Small intestine (tissue), 7 donors: ENCODE measurements at regions not wholly inside any gene's neighbourhood (a gene's known extent, or its start where the extent isn't known, plus 50 kb on each side); places are given as distances from the start of the nearest gene placed in this dataset.
"Not testable (repeated sequence)": the region's sequence is repeated elsewhere in the genome, so short reads cannot be mapped to it uniquely, and the experiment has no call there.

ENCODE experiments used
- DNase-seq, 2 donors: peaks; one replicate each; pipeline versions ENCODE4 v3.0.0 to v3.0.0-alpha.2; 2013
- FAIRE-seq: peaks from 2 replicates; lab custom pipeline; 2012; peaks lifted over from hg19 to GRCh38; lab: Jason Lieb, UNC
- H3K27ac ChIP-seq, 3 donors: one replicate each; pipeline ENCODE4 v1.5.1; 2013; ENCODE audit warnings: low read length in 2 of 3, mild to moderate bottlenecking in 2 of 3, control low read depth in 1 of 3, inconsistent platforms in 1 of 3, low read depth in 1 of 3, moderate library complexity in 1 of 3
- H3K27me3 ChIP-seq, 3 donors: one replicate each; pipeline ENCODE4 v1.6.1; 2013; ENCODE audit warnings: low read length in 3 of 3, inconsistent platforms in 1 of 3; ENCODE audit not compliant: control insufficient read depth in 3 of 3, insufficient read depth in 3 of 3
- H3K36me3 ChIP-seq, 3 donors: one replicate each; pipeline ENCODE4 v1.6.1; 2013; ENCODE audit warnings: low read length in 3 of 3, inconsistent platforms in 1 of 3, low read depth in 1 of 3, mild to moderate bottlenecking in 1 of 3, moderate library complexity in 1 of 3; ENCODE audit not compliant: control insufficient read depth in 3 of 3, insufficient read depth in 2 of 3
- H3K4me1 ChIP-seq, 3 donors: one replicate each; pipeline ENCODE4 v1.6.1; 2013; ENCODE audit warnings: low read length in 2 of 3, inconsistent platforms in 1 of 3, low read depth in 1 of 3, mild to moderate bottlenecking in 1 of 3, moderate library complexity in 1 of 3; ENCODE audit not compliant: control insufficient read depth in 3 of 3, insufficient read depth in 2 of 3
- H3K4me3 ChIP-seq, 3 donors: one replicate each; pipeline ENCODE4 v1.5.1; 2013; ENCODE audit warnings: low read length in 3 of 3, control low read depth in 1 of 3, inconsistent platforms in 1 of 3, low read depth in 1 of 3, mild to moderate bottlenecking in 1 of 3, moderate library complexity in 1 of 3
- H3K9me3 ChIP-seq, 2 donors: one replicate each; pipeline ENCODE4 v1.6.1; 2013; ENCODE audit warnings: low read depth in 1 of 2, low read length in 1 of 2; ENCODE audit not compliant: control insufficient read depth in 2 of 2, insufficient read depth in 1 of 2
- WGBS, 3 donors: extraction: QIAGEN DNeasy Blood & Tissue Kit; methylation state at CpG; one replicate each; pipeline ENCODE4 v1.1.7; 2013; 5-methylcytosine and 5-hydroxymethylcytosine counted together
- donor health status: healthy with polysubstance abuse.
- donor health status: control.
- donor health status: control.
- donor health status: Bipolar disorder and iron deficiency.
- donor health status: healthy.

DNA sequence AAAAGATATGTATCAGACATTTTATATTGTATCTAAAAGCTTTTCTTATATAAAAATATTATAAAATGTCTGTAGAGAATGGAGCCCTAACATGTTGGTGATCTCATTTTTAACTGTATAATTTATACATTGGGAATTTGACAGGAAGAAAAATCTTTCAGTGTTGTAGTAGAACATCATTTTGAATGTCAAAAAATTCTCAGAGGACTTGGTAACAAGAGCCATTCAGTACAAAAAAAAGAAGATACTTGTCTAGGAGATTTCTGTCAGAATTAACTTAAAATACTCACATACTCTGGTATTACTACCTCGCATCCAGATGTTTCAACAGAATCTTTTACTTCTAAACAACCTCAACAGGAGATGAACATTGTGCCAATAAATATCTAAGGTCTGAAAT is 1277.9 kb downstream of the ROBO2 start:
- Histone ChIP-seq H3K36me3 (no peaks in the 10 kb centered on the region), H3K4me3 (no peak overlapping the region), H3K4me1 (no peaks in the 10 kb centered on the region), H3K27me3 (no peaks in the 10 kb centered on the region), H3K9me3 (no peaks in the 10 kb centered on the region), H3K27ac (no peak overlapping the region)
- WGBS, 3 donors, result 73 to 88% (median 79%) methylated on average over 1 of the region's 1 CpG
- DNase-seq, result no peak
- FAIRE-seq, result no peak

- FAIRE-seq, result no peak
- Histone ChIP-seq H3K4me3 (no peak overlapping the region), H3K9me3 (no peaks in the 10 kb centered on the region), H3K36me3 (no peaks in the 10 kb centered on the region), H3K4me1 (no peaks in the 10 kb centered on the region), H3K27me3 (no peaks in the 10 kb centered on the region), H3K27ac (no peak overlapping the region)
- WGBS, 3 donors, result 65 to 87% (median 86%) methylated on average over 2 of the region's 2 CpGs
- DNase-seq, result no peak
Measured at GRCh38 chr3:78322780-78323179, 1282.9 kb downstream of the ROBO2 start.

GRCh38 chr3:78337801-78338211 is 1297.9 kb downstream of the ROBO2 start:
- H3K4me3 ChIP-seq, result no peak overlapping the region
- WGBS, 3 donors, result 43 to 56% (median 50%) methylated on average over 2 of the region's 2 CpGs
- H3K27ac ChIP-seq, result no peak overlapping the region
- no peaks in the 10 kb centered on the region for H3K4me1 ChIP-seq
- FAIRE-seq, result no peak
- H3K27me3 ChIP-seq, result no peaks in the 10 kb centered on the region
- no peak for DNase-seq
- H3K36me3 ChIP-seq, result no peaks in the 10 kb centered on the region
- H3K9me3 ChIP-seq, result no peaks in the 10 kb centered on the region

GRCh38 chr3:78338405-78338804 is 1298.5 kb downstream of the ROBO2 start:
- Histone ChIP-seq H3K9me3 (no peaks in the 10 kb centered on the region), H3K4me3 (no peak overlapping the region), H3K4me1 (no peaks in the 10 kb centered on the region), H3K27ac (no peak overlapping the region), H3K27me3 (no peaks in the 10 kb centered on the region), H3K36me3 (no peaks in the 10 kb centered on the region)
- WGBS, 3 donors, result 63 to 75% (median 66%) methylated on average over 2 of the region's 2 CpGs
- no peak for DNase-seq
- no peak for FAIRE-seq

- no peaks in the 10 kb centered on the region for H3K36me3 ChIP-seq
- no peak for DNase-seq
- H3K9me3 ChIP-seq, result peaks cover 0 to 5% of the 10 kb centered on the region in 2 donors
- no peak overlapping the region for H3K4me3 ChIP-seq
- no peak for FAIRE-seq
- H3K4me1 ChIP-seq, result no peaks in the 10 kb centered on the region
- H3K27me3 ChIP-seq, result no peaks in the 10 kb centered on the region
- 60 to 64% (median 62%) methylated on average over 1 of the region's 1 CpG for WGBS, 3 donors
- no peak overlapping the region for H3K27ac ChIP-seq
Measured at GRCh38 chr3:78343221-78343620, 1303.3 kb downstream of the ROBO2 start.

- not testable (repeated sequence) for H3K4me1 ChIP-seq, FAIRE-seq, H3K4me3 ChIP-seq, H3K36me3 ChIP-seq, H3K9me3 ChIP-seq, H3K27me3 ChIP-seq, DNase-seq, H3K27ac ChIP-seq
- 86 to 90% (median 87%) methylated on average over 10 of the region's 10 CpGs for WGBS, 3 donors
Measured at GRCh38 chr3:78344267-78344666, 1304.4 kb downstream of the ROBO2 start.

- WGBS, 3 donors, result 81 to 85% (median 81%) methylated on average over 6 of the region's 6 CpGs
- Histone ChIP-seq H3K27ac (no peak overlapping the region), H3K27me3 (no peaks in the 10 kb centered on the region), H3K4me1 (peaks cover 0 to 2% (median 0%) of the 10 kb centered on the region in 3 donors), H3K9me3 (peaks cover 0 to 5% of the 10 kb centered on the region in 2 donors), H3K36me3 (no peaks in the 10 kb centered on the region), H3K4me3 (no peak overlapping the region)
- DNase-seq (no peak), FAIRE-seq (no peak)
Measured at GRCh38 chr3:78344918-78345317, 1305.0 kb downstream of the ROBO2 start.

DNA sequence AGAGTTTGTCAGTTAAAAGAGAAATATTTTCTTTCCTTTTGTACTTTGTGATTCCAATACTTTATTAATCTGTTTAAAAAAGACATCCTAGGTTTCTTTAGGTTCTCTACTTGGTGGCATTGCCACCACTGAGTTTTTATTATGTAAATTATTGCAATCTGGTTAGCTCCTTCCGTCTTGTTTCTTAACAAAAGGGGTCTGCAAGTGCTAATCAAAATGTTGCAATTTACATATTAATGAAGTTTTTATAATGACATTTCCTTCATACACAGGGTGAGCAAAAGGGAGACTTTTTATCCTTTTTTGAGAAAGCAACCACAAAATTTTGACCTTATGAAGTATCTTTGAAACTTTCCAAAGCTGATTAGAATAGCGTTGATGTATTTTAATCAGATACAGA is 1307.3 kb downstream of the ROBO2 start:
- Histone ChIP-seq H3K9me3 (peaks cover 0 to 5% of the 10 kb centered on the region in 2 donors), H3K36me3 (no peaks in the 10 kb centered on the region), H3K4me3 (no peak overlapping the region), H3K27ac (no peak overlapping the region), H3K4me1 (peaks cover 0 to 2% (median 0%) of the 10 kb centered on the region in 3 donors), H3K27me3 (no peaks in the 10 kb centered on the region)
- WGBS, 3 donors, result 76 to 90% (median 80%) methylated on average over 2 of the region's 2 CpGs
- DNase-seq, result no peak
- FAIRE-seq, result no peak

GRCh38 chr3:78348664-78349063 is 1308.8 kb downstream of the ROBO2 start:
- peaks cover 0 to 2% (median 0%) of the 10 kb centered on the region in 3 donors for H3K4me1 ChIP-seq
- H3K4me3 ChIP-seq, result no peak overlapping the region
- no peaks in the 10 kb centered on the region for H3K27me3 ChIP-seq
- peaks cover 0 to 5% of the 10 kb centered on the region in 2 donors for H3K9me3 ChIP-seq
- FAIRE-seq (no peak), DNase-seq (no peak)
- H3K27ac ChIP-seq, result no peak overlapping the region
- WGBS, 3 donors, result 67 to 80% (median 74%) methylated on average over 3 of the region's 3 CpGs
- H3K36me3 ChIP-seq, result no peaks in the 10 kb centered on the region
